ENCODE measurements at regions not wholly inside any gene's neighbourhood (a gene's known extent, or its start where the extent isn't known, plus 50 kb on each side); places are given as distances from the start of the nearest gene placed in this dataset.

DNA sequence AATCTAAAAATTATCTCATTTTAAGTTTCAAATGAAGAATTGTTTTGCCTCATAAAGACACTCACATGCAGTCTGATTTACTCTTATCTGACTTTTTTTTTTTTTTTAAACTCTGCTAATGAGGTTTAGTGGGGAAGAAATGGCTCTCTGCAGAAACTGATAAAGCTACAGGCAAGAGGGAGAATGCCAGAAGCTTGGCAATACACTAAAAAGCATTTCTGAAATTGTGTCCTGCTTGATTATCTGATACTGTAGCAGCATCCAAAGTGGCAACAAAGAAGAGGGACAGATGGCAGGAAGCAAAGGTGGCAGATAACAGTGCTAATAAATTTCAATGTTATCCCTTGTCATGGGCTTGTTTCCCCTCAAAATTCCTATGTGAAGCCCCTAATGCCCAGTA lies 1744.9 kb downstream of the NCAM2 start:
- Mint-ChIP-seq H3K9me3 (ENCODE audit: unreplicated experiment) (no peaks in the 10 kb centered on the region), H3K27me3 (ENCODE audit: low read depth, unreplicated experiment) (no peaks in the 10 kb centered on the region), H3K36me3 (ENCODE audit: low read depth, unreplicated experiment) (no peaks in the 10 kb centered on the region), H3K4me3 (ENCODE audit: unreplicated experiment) (no peak overlapping the region), H3K4me1 (ENCODE audit: low read depth, unreplicated experiment) (no peaks in the 10 kb centered on the region), H3K27ac (ENCODE audit: unreplicated experiment) (no peak overlapping the region)
- no peak overlapping the region for H3K27ac ChIP-seq (ENCODE audit: low read depth, low read length)
- H3K9me3 ChIP-seq (ENCODE audit: insufficient read depth, low read depth, low read length) = no peaks in the 10 kb centered on the region
- TF ChIP-seq EZH2 (IDR thresholded peaks at IDR 0.05; ENCODE audit: insufficient read depth, low read length) = no peak
- TF ChIP-seq, protein P1, sequence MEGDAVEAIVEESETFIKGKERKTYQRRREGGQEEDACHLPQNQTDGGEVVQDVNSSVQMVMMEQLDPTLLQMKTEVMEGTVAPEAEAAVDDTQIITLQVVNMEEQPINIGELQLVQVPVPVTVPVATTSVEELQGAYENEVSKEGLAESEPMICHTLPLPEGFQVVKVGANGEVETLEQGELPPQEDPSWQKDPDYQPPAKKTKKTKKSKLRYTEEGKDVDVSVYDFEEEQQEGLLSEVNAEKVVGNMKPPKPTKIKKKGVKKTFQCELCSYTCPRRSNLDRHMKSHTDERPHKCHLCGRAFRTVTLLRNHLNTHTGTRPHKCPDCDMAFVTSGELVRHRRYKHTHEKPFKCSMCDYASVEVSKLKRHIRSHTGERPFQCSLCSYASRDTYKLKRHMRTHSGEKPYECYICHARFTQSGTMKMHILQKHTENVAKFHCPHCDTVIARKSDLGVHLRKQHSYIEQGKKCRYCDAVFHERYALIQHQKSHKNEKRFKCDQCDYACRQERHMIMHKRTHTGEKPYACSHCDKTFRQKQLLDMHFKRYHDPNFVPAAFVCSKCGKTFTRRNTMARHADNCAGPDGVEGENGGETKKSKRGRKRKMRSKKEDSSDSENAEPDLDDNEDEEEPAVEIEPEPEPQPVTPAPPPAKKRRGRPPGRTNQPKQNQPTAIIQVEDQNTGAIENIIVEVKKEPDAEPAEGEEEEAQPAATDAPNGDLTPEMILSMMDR (IDR thresholded peaks at IDR 0.05; ENCODE audit: insufficient read depth, low read depth, low read length) = no peak
- no peaks in the 10 kb centered on the region for H4K20me1 ChIP-seq (ENCODE audit: insufficient read depth, low read length)
- no peaks in the 10 kb centered on the region for H3K4me1 ChIP-seq (ENCODE audit: insufficient read depth, low read length)
- no peak for FAIRE-seq
- H3K4me2 ChIP-seq (ENCODE audit: low read length) = no peak overlapping the region
- no peaks in the 10 kb centered on the region for H3K27me3 ChIP-seq (ENCODE audit: insufficient read depth, low read length)
- no peaks in the 10 kb centered on the region for H3K79me2 ChIP-seq (ENCODE audit: insufficient read depth, low read length)
- DNase-seq (ENCODE audit: low read depth) = no peak
- H3K4me3 ChIP-seq (ENCODE audit: insufficient read depth, low read depth, low read length) = no peak overlapping the region
- no peak overlapping the region for H3K9ac ChIP-seq (ENCODE audit: low read length)
- no peak overlapping the region for H2AFZ ChIP-seq (ENCODE audit: low read depth, low read length)
- no peaks in the 10 kb centered on the region for H3K36me3 ChIP-seq (ENCODE audit: insufficient read depth, low read length)

DNA sequence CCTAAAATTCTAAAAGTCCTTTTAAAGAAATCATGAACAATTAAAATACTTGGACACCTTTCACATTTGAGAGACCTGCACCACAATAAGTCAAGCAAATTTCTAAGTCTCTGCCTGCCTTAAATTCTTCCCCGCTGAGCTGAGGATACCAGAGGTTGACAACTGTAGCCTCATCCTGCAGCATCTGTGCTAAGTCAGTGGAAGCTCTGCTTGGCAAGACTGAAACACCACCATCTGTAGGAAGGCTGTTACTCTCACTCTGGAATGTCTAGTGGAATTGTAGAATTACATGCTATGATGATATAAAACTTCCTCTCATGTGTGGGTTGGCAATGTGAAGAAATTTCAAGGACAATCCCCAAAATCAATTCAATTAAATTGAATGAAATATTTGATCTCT lies 1756.5 kb downstream of the NCAM2 start:
- Histone ChIP-seq H3K4me1 (ENCODE audit: insufficient read depth, low read length) (no peaks in the 10 kb centered on the region), H3K27ac (ENCODE audit: low read depth, low read length) (no peak overlapping the region), H2AFZ (ENCODE audit: low read depth, low read length) (no peak overlapping the region), H3K79me2 (ENCODE audit: insufficient read depth, low read length) (no peaks in the 10 kb centered on the region), H4K20me1 (ENCODE audit: insufficient read depth, low read length) (no peaks in the 10 kb centered on the region), H3K27me3 (ENCODE audit: insufficient read depth, low read length) (no peaks in the 10 kb centered on the region), H3K4me3 (ENCODE audit: insufficient read depth, low read depth, low read length) (no peak overlapping the region), H3K36me3 (ENCODE audit: insufficient read depth, low read length) (no peaks in the 10 kb centered on the region), H3K9me3 (ENCODE audit: insufficient read depth, low read depth, low read length) (no peaks in the 10 kb centered on the region), H3K4me2 (ENCODE audit: low read length) (no peak overlapping the region), H3K9ac (ENCODE audit: low read length) (no peak overlapping the region)
- no peak for DNase-seq (ENCODE audit: low read depth)
- no peak for FAIRE-seq
- no peak overlapping the region for H3K4me3 Mint-ChIP-seq (ENCODE audit: unreplicated experiment)
- no peaks in the 10 kb centered on the region for H3K27me3 Mint-ChIP-seq (ENCODE audit: low read depth, unreplicated experiment)
- TF ChIP-seq, protein P1 (IDR thresholded peaks at IDR 0.05; ENCODE audit: insufficient read depth, low read depth, low read length) = no peak
- TF ChIP-seq EZH2 (IDR thresholded peaks at IDR 0.05; ENCODE audit: insufficient read depth, low read length) = no peak
- no peaks in the 10 kb centered on the region for H3K9me3 Mint-ChIP-seq (ENCODE audit: unreplicated experiment)
- H3K4me1 Mint-ChIP-seq (ENCODE audit: low read depth, unreplicated experiment) = peaks cover 3% of the 10 kb centered on the region
- no peaks in the 10 kb centered on the region for H3K36me3 Mint-ChIP-seq (ENCODE audit: low read depth, unreplicated experiment)
- H3K27ac Mint-ChIP-seq (ENCODE audit: unreplicated experiment) = no peak overlapping the region

DNA sequence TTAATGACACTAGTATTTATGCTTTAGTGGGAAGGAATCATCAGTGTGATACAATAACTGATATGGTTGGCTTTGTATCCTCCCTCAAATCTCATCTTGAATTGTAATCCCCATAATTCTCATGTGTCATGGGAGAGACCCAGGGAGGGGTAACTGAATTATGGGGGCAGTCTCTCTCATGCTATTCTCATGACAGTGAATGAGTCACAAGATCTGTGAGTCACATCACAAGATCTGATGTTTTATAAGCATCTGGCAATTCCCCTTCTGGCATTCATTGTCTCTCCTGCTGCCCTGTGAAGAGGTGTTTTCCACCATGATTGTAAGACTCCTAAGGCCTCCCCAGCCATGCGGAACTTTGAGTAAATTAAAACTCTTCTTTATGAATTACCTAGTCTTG lies 1760.3 kb downstream of the NCAM2 start:
- H4K20me1 ChIP-seq (ENCODE audit: insufficient read depth, low read length) = no peaks in the 10 kb centered on the region
- H3K27ac ChIP-seq (ENCODE audit: low read depth, low read length) = no peak overlapping the region
- no peak overlapping the region for H3K9ac ChIP-seq (ENCODE audit: low read length)
- H3K4me3 ChIP-seq (ENCODE audit: insufficient read depth, low read depth, low read length) = no peak overlapping the region
- no peaks in the 10 kb centered on the region for H3K9me3 ChIP-seq (ENCODE audit: insufficient read depth, low read depth, low read length)
- H3K4me1 ChIP-seq (ENCODE audit: insufficient read depth, low read length) = no peaks in the 10 kb centered on the region
- no peaks in the 10 kb centered on the region for H3K79me2 ChIP-seq (ENCODE audit: insufficient read depth, low read length)
- H3K27me3 ChIP-seq (ENCODE audit: insufficient read depth, low read length) = no peaks in the 10 kb centered on the region
- no peaks in the 10 kb centered on the region for H3K9me3 Mint-ChIP-seq (ENCODE audit: unreplicated experiment)
- no peak overlapping the region for H3K4me2 ChIP-seq (ENCODE audit: low read length)
- H3K36me3 ChIP-seq (ENCODE audit: insufficient read depth, low read length) = no peaks in the 10 kb centered on the region
- no peak overlapping the region for H3K4me3 Mint-ChIP-seq (ENCODE audit: unreplicated experiment)
- H2AFZ ChIP-seq (ENCODE audit: low read depth, low read length) = no peak overlapping the region
- H3K27ac Mint-ChIP-seq (ENCODE audit: unreplicated experiment) = no peak overlapping the region
- DNase-seq (ENCODE audit: low read depth) (no peak), FAIRE-seq (no peak)
- H3K4me1 Mint-ChIP-seq (ENCODE audit: low read depth, unreplicated experiment) = peaks cover 3% of the 10 kb centered on the region
- TF ChIP-seq, protein P1 (IDR thresholded peaks at IDR 0.05; ENCODE audit: insufficient read depth, low read depth, low read length) = no peak
- TF ChIP-seq EZH2 (IDR thresholded peaks at IDR 0.05; ENCODE audit: insufficient read depth, low read length) = no peak
- no peaks in the 10 kb centered on the region for H3K36me3 Mint-ChIP-seq (ENCODE audit: low read depth, unreplicated experiment)
- H3K27me3 Mint-ChIP-seq (ENCODE audit: low read depth, unreplicated experiment) = no peaks in the 10 kb centered on the region

Measured in astrocyte (in vitro differentiated cells and primary cell).